K562 (cell line): ENCODE measurements at regions not wholly inside any gene's neighbourhood (a gene's known extent, or its start where the extent isn't known, plus 50 kb on each side); places are given as distances from the start of the nearest gene placed in this dataset.

Source experiments
- ATAC-seq: fragments of 200-7000 bp; cut with Tn5 transposase; 3 replicates; pipeline ENCODE4 v1.9.1; 2020; ENCODE audit warnings: moderate library complexity
- BruUV-seq: library from RNA; stranded (reverse); fragments of 400-500 nt; replicated peaks from 2 replicates; lab custom pipeline; 2021; lab: Mats Ljungman, UMichigan
- CTCF ChIA-PET: fragments of 300-600 bp; formaldehyde crosslinking; extraction: SDS; loops from one replicate; lab custom pipeline; 2021; ENCODE audit warnings: low intra/inter-chr PET ratio; lab: Yijun Ruan, JAX
- POLR2A ChIA-PET: fragments of 300-600, 350-650 bp; sonication (Branson Sonifier 250); formaldehyde crosslinking; extraction: SDS; loops from one replicate; lab custom pipeline; 2021; ENCODE audit warnings: antibody characterized with exemption, inconsistent platforms; lab: Yijun Ruan, JAX
- DNase-seq, 4 experiments: peaks; one replicate each; pipeline versions ENCODE4 v3.0.0 to v3.0.0-alpha.2; 2011 to 2018; ENCODE audit warnings: low spot score in 3 of 4, mixed read lengths in 3 of 4; ENCODE audit errors: extremely low read depth in 1 of 4
- FAIRE-seq: peaks from 2 replicates; lab custom pipeline; 2011; peaks lifted over from hg19 to GRCh38; lab: Jason Lieb, UNC
- H2AFZ ChIP-seq: 2 replicates; pipeline ENCODE4 v1.6.0; 2011; ENCODE audit warnings: low read depth, low read length, control low read depth, inconsistent platforms
- H3K27ac ChIP-seq: fragments of 200-600 bp; 3 replicates; pipeline ENCODE4 v1.8.0; 2011; ENCODE audit warnings: low read depth, mild to moderate bottlenecking, control low read depth, inconsistent platforms, low read length, moderate library complexity, mixed read lengths; ENCODE audit errors: extremely low read depth
- H3K27me3 ChIP-seq, 2 experiments: fragments of 300-600 bp in 1 of 2; 2 replicates in 1 of 2; 3 replicates in 1 of 2; pipeline versions ENCODE4 v1.6.0 to v1.8.0; 2011; ENCODE audit warnings: inconsistent platforms in 2 of 2, low read length in 2 of 2, mild to moderate bottlenecking in 1 of 2, mixed read lengths in 1 of 2, moderate library complexity in 1 of 2; ENCODE audit not compliant: control insufficient read depth in 2 of 2, insufficient read depth in 2 of 2
- H3K36me3 ChIP-seq: fragments of 300-600 bp; 3 replicates; pipeline ENCODE4 v1.8.0; 2011; ENCODE audit warnings: mild to moderate bottlenecking, low read length, inconsistent platforms; ENCODE audit not compliant: control insufficient read depth, insufficient read depth
- H3K4me1 ChIP-seq, 2 experiments: fragments of 200-600 bp in 1 of 2; replicated peaks in 1 of 2; 2 replicates in 1 of 2; 3 replicates in 1 of 2; pipeline versions ENCODE4 v1.5.1 to v1.8.0; 2011; ENCODE audit warnings: inconsistent platforms in 2 of 2, low read length in 2 of 2, mild to moderate bottlenecking in 1 of 2, mixed read lengths in 1 of 2, moderate library complexity in 1 of 2; ENCODE audit not compliant: control insufficient read depth in 2 of 2, insufficient read depth in 2 of 2
- H3K4me2 ChIP-seq: 2 replicates; pipeline ENCODE4 v1.6.1; 2011; ENCODE audit warnings: low read length, control low read depth, inconsistent platforms, mixed read lengths; ENCODE audit not compliant: insufficient read depth
- H3K4me3 ChIP-seq: fragments of 200-600 bp; sonication (generic), shearing (Covaris generic); 2 replicates; pipeline ENCODE4 v1.5.1; 2016; ENCODE audit warnings: control low read depth, inconsistent platforms
- H3K79me2 ChIP-seq: fragments of 200-600 bp; 3 replicates; pipeline ENCODE4 v1.8.0; 2011; ENCODE audit warnings: low read length, inconsistent platforms; ENCODE audit not compliant: control insufficient read depth, insufficient read depth
- H3K9ac ChIP-seq, 2 experiments: 2 replicates each; pipeline versions ENCODE4 v1.6.0 to v1.6.1; 2011; ENCODE audit warnings: low read depth in 2 of 2, low read length in 2 of 2, control low read depth in 1 of 2, inconsistent platforms in 1 of 2, mild to moderate bottlenecking in 1 of 2, mixed read lengths in 1 of 2; ENCODE audit not compliant: insufficient read depth in 1 of 2
- H3K9me1 ChIP-seq: one replicate; pipeline ENCODE4 v1.6.0; 2011; ENCODE audit warnings: inconsistent platforms, mild to moderate bottlenecking, low read length, moderate library complexity; ENCODE audit not compliant: control insufficient read depth, insufficient read depth
- H3K9me3 ChIP-seq: replicated peaks from 2 replicates; pipeline ENCODE4 v1.5.1; 2011; ENCODE audit warnings: low read depth, low read length, inconsistent platforms; ENCODE audit not compliant: control insufficient read depth, insufficient read depth
- H4K20me1 ChIP-seq: replicated peaks from 2 replicates; pipeline ENCODE4 v1.6.1; 2011; ENCODE audit warnings: low read length, inconsistent platforms, mixed read lengths; ENCODE audit not compliant: control insufficient read depth, insufficient read depth
- CBFB ChIP-seq: sonication (generic); formaldehyde crosslinking; IDR thresholded peaks from 2 replicates; pipeline ENCODE4 v1.4.0; 2020; ENCODE audit warnings: mild to moderate bottlenecking, missing genetic modification reagents
- ZNF217 ChIP-seq: sonication (generic); formaldehyde crosslinking; IDR thresholded peaks from 2 replicates; pipeline ENCODE4 v1.8.0; 2022; ENCODE audit warnings: mild to moderate bottlenecking, missing genetic modification reagents
- WGBS: fragments of 100-300 bp; shearing (Covaris generic); methylation state at CpG from one replicate; pipeline ENCODE4 v1.1.6; 2016; ENCODE audit warnings: low coverage, mixed read lengths; ENCODE audit not compliant: insufficient coverage; ENCODE audit errors: missing lambda C conversion rate; 5-methylcytosine and 5-hydroxymethylcytosine counted together
- in situ Hi-C: fragments of 300-500 bp; cut with MboI; formaldehyde crosslinking; loops from 4 replicates; pipeline ENCODE4 v1.15.0; 2018; ENCODE audit warnings: inconsistent platforms, mixed read lengths
- intact Hi-C: fragments of 100-400 bp; cut with micrococcal nuclease; formaldehyde crosslinking; loops from 2 replicates; pipeline ENCODE4 v1.14.2; 2022
- TF ChIP-seq, protein P1 (sequence below): conservative IDR thresholded peaks from 2 replicates; pipeline ENCODE4 v1.6.1; 2011; ENCODE audit warnings: low read depth, mild to moderate bottlenecking, low read length; ENCODE audit not compliant: control insufficient read depth

DNA sequence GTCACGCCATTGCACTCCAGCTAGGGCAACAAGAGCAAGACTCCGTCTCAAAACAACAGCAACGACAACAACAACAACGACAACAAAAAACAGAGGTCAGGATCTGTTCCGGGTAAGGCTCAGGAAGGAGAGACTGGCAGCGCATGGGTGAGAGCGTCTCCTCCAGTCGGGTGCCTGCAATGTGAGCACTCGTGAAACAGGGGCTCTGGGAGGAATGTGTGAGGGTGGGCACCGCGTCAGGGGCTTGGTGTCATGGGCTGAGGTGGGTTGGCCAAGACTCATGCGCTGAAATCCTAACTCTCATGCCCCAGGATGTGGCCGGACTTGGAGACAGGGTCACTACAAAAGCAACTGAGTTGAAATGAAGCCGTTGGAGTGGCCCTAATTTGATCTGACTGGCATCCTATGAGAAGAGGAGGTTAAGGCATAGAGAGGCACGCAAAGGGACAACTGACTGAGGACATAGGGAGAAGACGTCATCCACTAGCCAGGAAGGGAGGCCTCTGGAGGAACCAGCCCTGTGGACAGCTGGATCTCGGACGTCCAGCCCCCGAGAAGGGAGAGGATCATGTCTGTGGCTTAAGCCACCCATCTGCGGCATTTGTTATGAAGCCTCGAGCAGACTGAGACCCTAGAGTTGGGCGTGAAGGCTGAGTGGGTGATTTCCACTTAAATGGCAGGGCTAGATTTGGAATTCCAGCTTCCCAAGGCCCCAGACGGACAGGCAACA is 241.5 kb upstream of the PITRM1 start (continued):
- TF ChIP-seq, protein P1, sequence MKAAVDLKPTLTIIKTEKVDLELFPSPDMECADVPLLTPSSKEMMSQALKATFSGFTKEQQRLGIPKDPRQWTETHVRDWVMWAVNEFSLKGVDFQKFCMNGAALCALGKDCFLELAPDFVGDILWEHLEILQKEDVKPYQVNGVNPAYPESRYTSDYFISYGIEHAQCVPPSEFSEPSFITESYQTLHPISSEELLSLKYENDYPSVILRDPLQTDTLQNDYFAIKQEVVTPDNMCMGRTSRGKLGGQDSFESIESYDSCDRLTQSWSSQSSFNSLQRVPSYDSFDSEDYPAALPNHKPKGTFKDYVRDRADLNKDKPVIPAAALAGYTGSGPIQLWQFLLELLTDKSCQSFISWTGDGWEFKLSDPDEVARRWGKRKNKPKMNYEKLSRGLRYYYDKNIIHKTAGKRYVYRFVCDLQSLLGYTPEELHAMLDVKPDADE, result no peak

DNA sequence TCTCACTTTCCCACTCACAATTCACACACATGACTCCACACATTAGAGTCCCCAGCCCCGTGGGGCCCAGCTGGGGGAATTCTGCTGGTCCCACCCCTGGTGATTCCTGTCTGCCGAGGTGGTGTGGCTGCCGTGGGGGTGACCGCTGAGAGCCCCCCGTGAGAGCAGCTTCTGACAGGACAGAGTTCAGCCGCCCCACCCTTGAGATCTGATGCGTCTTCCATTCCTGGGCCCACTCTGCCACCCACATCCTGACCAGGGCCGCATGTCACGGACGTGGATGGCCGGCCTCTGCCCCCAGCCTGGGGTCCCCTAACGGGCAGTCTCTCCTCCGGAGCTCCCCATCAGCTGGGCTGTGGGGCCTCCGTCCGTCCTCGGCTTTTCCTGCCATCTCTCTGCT is 240.1 kb upstream of the PITRM1 start:
- no peak overlapping the region for H3K27ac ChIP-seq
- no peaks in the 10 kb centered on the region for H3K9me3 ChIP-seq
- H3K36me3 ChIP-seq, result no peaks in the 10 kb centered on the region
- peaks cover 0 to 30% of the 10 kb centered on the region in 2 experiments; a peak in 3 of 5 replicates for H3K27me3 ChIP-seq
- in situ Hi-C loops (no loop called here), intact Hi-C loops (no loop called here)
- WGBS, result 14% methylated on average over 13 of the region's 16 CpGs
- ATAC-seq (no peak), FAIRE-seq (no peak), DNase-seq (no peak)
- H3K79me2 ChIP-seq, result no peaks in the 10 kb centered on the region
- H3K4me3 ChIP-seq, result no peak overlapping the region
- TF ChIP-seq ZNF217 (CRISPR knock-in tag), result no peak
- no peak for TF ChIP-seq CBFB
- no peak overlapping the region for H3K9ac ChIP-seq
- 0 out of 2 replicates have a peak, but pooled peaks cover 4% of the 10 kb centered on the region for H4K20me1 ChIP-seq
- no peaks in the 10 kb centered on the region for H3K4me1 ChIP-seq
- BruUV-seq, result no TSS peak
- H3K9me1 ChIP-seq, result no peaks in the 10 kb centered on the region
- H3K4me2 ChIP-seq, result no peak overlapping the region
- POLR2A ChIA-PET, result interaction anchor here (0.6 kb wide), 1 partner anchor 155 kb away, joined by 3 read pairs; no protein-coding TSS in a partner anchor
- CTCF ChIA-PET, result no interaction called here
- H2AFZ ChIP-seq, result no peak overlapping the region
